H1 (cell line): ENCODE measurements at regions not wholly inside any gene's neighbourhood (a gene's known extent, or its start where the extent isn't known, plus 50 kb on each side); places are given as distances from the start of the nearest gene placed in this dataset.

Experiments
- CBX5 ChIP-seq: fragments of 300-800, 300-1000 bp; sonication (generic); IDR thresholded peaks from 2 replicates; pipeline ENCODE4 v1.7.1; 2016; ENCODE audit warnings: antibody characterized with exemption, low read length, low read depth
- FOSL1 ChIP-seq: IDR thresholded peaks from 2 replicates; pipeline ENCODE4 v1.6.1; 2011; ENCODE audit warnings: mild to moderate bottlenecking, low read depth, low read length, moderate library complexity; ENCODE audit not compliant: insufficient read depth
- PHF8 ChIP-seq: fragments of 200-600 bp; sonication (generic); conservative IDR thresholded peaks from 2 replicates; pipeline ENCODE4 v1.7.1; 2012; ENCODE audit warnings: low read depth, mild to moderate bottlenecking, inconsistent platforms, low read length, moderate library complexity
- RAD21 ChIP-seq, 2 experiments: IDR thresholded peaks in 1 of 2; conservative IDR thresholded peaks in 1 of 2; 2 replicates each; pipeline ENCODE4 v1.6.1; 2011; ENCODE audit warnings: low read depth in 2 of 2, low read length in 2 of 2, improper control_type of control experiment in 1 of 2, inconsistent platforms in 1 of 2, mild to moderate bottlenecking in 1 of 2, moderate library complexity in 1 of 2
- RXRA ChIP-seq: IDR thresholded peaks from 2 replicates; pipeline ENCODE4 v1.6.1; 2011; ENCODE audit warnings: low read depth, mild to moderate bottlenecking, low read length, moderate library complexity; ENCODE audit not compliant: insufficient read depth
- SIX5 ChIP-seq: IDR thresholded peaks from 2 replicates; pipeline ENCODE4 v1.6.1; 2011; ENCODE audit warnings: mild to moderate bottlenecking, low read depth, low read length

DNA sequence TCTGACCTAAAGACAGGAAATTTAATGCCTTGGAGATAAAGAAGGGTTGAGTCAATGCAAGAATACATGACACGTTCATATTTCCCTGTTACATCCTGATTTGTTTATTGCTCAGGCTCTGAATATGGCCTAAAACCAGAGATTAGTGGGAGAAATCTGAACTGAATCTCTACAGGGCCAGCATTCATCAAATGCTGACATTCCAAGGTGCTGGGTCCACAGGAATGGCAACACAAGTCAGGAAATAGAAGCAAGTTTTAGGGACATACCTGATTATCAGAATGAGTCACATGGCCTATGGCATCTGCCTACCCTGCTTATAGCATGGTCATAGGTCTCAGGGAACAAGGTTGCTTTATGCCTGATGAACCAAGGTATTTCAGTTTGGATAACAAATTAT lies 117.4 kb upstream of the CES5A start (continued):
- TF ChIP-seq FOSL1 (no peak), RXRA (no peak), CBX5 (no peak), RAD21 (IDR thresholded peaks at IDR 0.05 in 1 of 2, conservative IDR thresholded peaks at IDR 0.05 in 1 of 2; ENCODE audit: low read depth in 2 of 2, low read length in 2 of 2) (no peak), SIX5 (no peak), PHF8 (no peak)
